ENCODE measurements at regions not wholly inside any gene's neighbourhood (a gene's known extent, or its start where the extent isn't known, plus 50 kb on each side); places are given as distances from the start of the nearest gene placed in this dataset.
A peak's percentile ranks its signal among the peaks of the same experiment; 100 is the strongest.

DNA sequence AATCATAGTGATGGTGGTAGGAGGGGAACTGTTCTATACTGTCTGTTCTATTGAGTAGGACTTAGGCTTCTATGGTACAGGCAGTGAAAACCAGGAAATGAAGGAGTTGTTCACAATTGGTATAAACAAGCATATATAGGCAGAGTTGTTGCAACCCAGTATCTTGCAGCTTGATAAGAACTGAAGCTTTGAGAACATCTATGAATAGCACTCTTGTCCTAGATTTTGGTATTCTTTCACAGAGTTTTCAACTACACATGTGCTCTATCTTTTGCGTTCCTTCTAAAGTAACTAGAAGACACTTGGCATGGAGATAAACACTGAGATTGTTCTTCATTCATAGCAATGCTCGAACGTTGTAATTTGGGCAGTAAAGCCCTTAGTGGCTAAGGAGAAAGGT lies 91.8 kb downstream of the KCNJ2 start (continued):
- TF ChIP-seq, protein P1, sequence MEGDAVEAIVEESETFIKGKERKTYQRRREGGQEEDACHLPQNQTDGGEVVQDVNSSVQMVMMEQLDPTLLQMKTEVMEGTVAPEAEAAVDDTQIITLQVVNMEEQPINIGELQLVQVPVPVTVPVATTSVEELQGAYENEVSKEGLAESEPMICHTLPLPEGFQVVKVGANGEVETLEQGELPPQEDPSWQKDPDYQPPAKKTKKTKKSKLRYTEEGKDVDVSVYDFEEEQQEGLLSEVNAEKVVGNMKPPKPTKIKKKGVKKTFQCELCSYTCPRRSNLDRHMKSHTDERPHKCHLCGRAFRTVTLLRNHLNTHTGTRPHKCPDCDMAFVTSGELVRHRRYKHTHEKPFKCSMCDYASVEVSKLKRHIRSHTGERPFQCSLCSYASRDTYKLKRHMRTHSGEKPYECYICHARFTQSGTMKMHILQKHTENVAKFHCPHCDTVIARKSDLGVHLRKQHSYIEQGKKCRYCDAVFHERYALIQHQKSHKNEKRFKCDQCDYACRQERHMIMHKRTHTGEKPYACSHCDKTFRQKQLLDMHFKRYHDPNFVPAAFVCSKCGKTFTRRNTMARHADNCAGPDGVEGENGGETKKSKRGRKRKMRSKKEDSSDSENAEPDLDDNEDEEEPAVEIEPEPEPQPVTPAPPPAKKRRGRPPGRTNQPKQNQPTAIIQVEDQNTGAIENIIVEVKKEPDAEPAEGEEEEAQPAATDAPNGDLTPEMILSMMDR (conservative IDR thresholded peaks at IDR 0.05; ENCODE audit: low read depth in 2 of 2), result no peak
- TF ChIP-seq NANOG (IDR thresholded peaks at IDR 0.05; ENCODE audit: borderline replicate concordance) (no peak), CREB1 (CRISPR knock-in tag; IDR thresholded peaks at IDR 0.05; ENCODE audit: low read depth) (no peak), EZH2 (IDR thresholded peaks at IDR 0.05; ENCODE audit: low read depth, unreplicated experiment) (no peak), ZNF114 (CRISPR knock-in tag; IDR thresholded peaks at IDR 0.05) (no peak), EZH2phosphoT487 (IDR thresholded peaks at IDR 0.05; ENCODE audit: unreplicated experiment) (no peak), ZNF331 (CRISPR knock-in tag; IDR thresholded peaks at IDR 0.05; ENCODE audit: low read depth) (no peak)

DNA sequence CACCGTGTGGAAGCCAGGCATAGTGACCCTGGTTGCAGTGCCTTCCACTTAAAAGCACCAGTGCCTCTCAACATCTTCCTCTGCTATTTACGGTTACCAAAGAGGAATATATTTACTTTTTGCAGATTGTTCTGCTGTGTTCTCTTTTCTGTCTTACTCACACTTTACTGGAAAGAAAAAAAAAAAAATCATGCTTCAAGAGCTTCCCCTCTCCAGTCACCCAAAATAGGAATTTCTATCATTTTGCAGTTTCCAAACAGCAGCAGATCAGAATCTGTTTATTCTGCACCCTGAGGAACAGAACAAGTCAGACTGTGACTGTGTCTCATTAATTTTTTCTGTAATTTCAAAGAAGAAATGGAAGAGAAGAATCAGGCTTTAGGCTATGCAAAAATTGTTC lies 96.1 kb downstream of the KCNJ2 start:
- TF ChIP-seq EZH2phosphoT487 (IDR thresholded peaks at IDR 0.05; ENCODE audit: unreplicated experiment), result no peak
- TF ChIP-seq JUNB (IDR thresholded peaks at IDR 0.05; ENCODE audit: unreplicated experiment), result no peak
- TF ChIP-seq, protein P2, sequence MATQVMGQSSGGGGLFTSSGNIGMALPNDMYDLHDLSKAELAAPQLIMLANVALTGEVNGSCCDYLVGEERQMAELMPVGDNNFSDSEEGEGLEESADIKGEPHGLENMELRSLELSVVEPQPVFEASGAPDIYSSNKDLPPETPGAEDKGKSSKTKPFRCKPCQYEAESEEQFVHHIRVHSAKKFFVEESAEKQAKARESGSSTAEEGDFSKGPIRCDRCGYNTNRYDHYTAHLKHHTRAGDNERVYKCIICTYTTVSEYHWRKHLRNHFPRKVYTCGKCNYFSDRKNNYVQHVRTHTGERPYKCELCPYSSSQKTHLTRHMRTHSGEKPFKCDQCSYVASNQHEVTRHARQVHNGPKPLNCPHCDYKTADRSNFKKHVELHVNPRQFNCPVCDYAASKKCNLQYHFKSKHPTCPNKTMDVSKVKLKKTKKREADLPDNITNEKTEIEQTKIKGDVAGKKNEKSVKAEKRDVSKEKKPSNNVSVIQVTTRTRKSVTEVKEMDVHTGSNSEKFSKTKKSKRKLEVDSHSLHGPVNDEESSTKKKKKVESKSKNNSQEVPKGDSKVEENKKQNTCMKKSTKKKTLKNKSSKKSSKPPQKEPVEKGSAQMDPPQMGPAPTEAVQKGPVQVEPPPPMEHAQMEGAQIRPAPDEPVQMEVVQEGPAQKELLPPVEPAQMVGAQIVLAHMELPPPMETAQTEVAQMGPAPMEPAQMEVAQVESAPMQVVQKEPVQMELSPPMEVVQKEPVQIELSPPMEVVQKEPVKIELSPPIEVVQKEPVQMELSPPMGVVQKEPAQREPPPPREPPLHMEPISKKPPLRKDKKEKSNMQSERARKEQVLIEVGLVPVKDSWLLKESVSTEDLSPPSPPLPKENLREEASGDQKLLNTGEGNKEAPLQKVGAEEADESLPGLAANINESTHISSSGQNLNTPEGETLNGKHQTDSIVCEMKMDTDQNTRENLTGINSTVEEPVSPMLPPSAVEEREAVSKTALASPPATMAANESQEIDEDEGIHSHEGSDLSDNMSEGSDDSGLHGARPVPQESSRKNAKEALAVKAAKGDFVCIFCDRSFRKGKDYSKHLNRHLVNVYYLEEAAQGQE (IDR thresholded peaks at IDR 0.05; ENCODE audit: unreplicated experiment), result no peak
- no peak for TF ChIP-seq ZNF114 (CRISPR knock-in tag; IDR thresholded peaks at IDR 0.05)
- TF ChIP-seq ZNF331 (CRISPR knock-in tag; IDR thresholded peaks at IDR 0.05; ENCODE audit: low read depth), result no peak
- no peak for TF ChIP-seq STAT1 (IDR thresholded peaks at IDR 0.05; ENCODE audit: unreplicated experiment)
- TF ChIP-seq, protein P1 (conservative IDR thresholded peaks at IDR 0.05; ENCODE audit: low read depth in 2 of 2), result no peak
- TF ChIP-seq EZH2 (IDR thresholded peaks at IDR 0.05; ENCODE audit: low read depth, unreplicated experiment), result no peak
- no peak for ATAC-seq
- Histone ChIP-seq H3K4me1 (ENCODE audit: insufficient read depth) (peaks cover 5% of the 10 kb centered on the region; the same call in 1 of the 2 replicates), H3K4me2 (no peak overlapping the region), H3K79me2 (replicated peaks; ENCODE audit: insufficient read depth) (no peaks in the 10 kb centered on the region), H3K27me3 (ENCODE audit: insufficient read depth) (no peaks in the 10 kb centered on the region), H3K4me3 (no peak overlapping the region), H2AFZ (peak overlapping the region; percentile 10; the same call in 1 of the 2 replicates), H4K20me1 (replicated peaks; ENCODE audit: insufficient read depth) (no peaks in the 10 kb centered on the region), H3K27ac (ENCODE audit: low read depth) (no peak overlapping the region), H3K36me3 (ENCODE audit: insufficient read depth) (no peaks in the 10 kb centered on the region), H3K9me2 (ENCODE audit: insufficient read depth) (no peaks in the 10 kb centered on the region; the same call in 1 of the 2 replicates), H3F3A (replicated peaks; ENCODE audit: low read depth) (no peaks in the 10 kb centered on the region)
- peaks cover 2% of the 10 kb centered on the region for H3K27me3 Mint-ChIP-seq (ENCODE audit: insufficient read depth, low read depth, poor library complexity)
- H3K27ac Mint-ChIP-seq, result no peak overlapping the region
- no peaks in the 10 kb centered on the region for H3K36me3 Mint-ChIP-seq (ENCODE audit: low read depth)
- no peaks in the 10 kb centered on the region for H3K9me3 Mint-ChIP-seq
- DNase-seq (ENCODE audit: low spot score), result no peak
- H3K4me1 Mint-ChIP-seq, result peaks cover 2% of the 10 kb centered on the region; the same call in 2 of the 3 replicates
- no peak overlapping the region for H3K4me3 Mint-ChIP-seq

All from GM23338 (cell line).